22Rv1 (cell line): ENCODE measurements at regions not wholly inside any gene's neighbourhood (a gene's known extent, or its start where the extent isn't known, plus 50 kb on each side); places are given as distances from the start of the nearest gene placed in this dataset.
"Not testable (repeated sequence)": the region's sequence is repeated elsewhere in the genome, so short reads cannot be mapped to it uniquely, and the experiment has no call there.

Experiments
- H3K27ac ChIP-seq: fragments of 450-650 bp; 2 replicates; pipeline ENCODE4 v1.5.1; 2017
- ZFX ChIP-seq: fragments of 450-650 bp; IDR thresholded peaks from 2 replicates; pipeline ENCODE4 v1.6.1; 2017; ENCODE audit warnings: antibody characterized with exemption, borderline replicate concordance
- TF ChIP-seq, protein P1 (sequence below): fragments of 450-650 bp; IDR thresholded peaks from 2 replicates; pipeline ENCODE4 v1.5.1; 2017; ENCODE audit warnings: mild to moderate bottlenecking

DNA sequence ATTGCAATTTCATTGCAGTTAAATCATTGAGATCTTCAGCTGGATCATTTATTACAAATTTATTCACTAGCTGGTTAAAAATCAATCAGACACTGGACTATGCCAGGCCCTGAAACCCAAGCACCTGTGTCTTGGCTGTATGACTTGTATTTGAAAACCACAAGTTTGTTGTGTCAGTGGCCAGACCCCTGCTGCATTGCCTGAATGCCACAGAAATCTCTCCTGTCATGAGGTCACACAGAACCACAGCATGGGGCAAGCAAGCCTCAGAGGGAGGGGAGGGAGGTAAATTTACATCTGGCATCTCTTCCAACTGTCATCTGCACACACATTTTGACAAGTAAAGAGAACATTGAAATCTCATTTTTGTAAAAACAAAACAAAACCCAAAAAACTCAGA lies 90.0 kb downstream of the ARRDC3 start:
- H3K27ac ChIP-seq = no peak overlapping the region
- TF ChIP-seq ZFX = no peak
- TF ChIP-seq, protein P1, sequence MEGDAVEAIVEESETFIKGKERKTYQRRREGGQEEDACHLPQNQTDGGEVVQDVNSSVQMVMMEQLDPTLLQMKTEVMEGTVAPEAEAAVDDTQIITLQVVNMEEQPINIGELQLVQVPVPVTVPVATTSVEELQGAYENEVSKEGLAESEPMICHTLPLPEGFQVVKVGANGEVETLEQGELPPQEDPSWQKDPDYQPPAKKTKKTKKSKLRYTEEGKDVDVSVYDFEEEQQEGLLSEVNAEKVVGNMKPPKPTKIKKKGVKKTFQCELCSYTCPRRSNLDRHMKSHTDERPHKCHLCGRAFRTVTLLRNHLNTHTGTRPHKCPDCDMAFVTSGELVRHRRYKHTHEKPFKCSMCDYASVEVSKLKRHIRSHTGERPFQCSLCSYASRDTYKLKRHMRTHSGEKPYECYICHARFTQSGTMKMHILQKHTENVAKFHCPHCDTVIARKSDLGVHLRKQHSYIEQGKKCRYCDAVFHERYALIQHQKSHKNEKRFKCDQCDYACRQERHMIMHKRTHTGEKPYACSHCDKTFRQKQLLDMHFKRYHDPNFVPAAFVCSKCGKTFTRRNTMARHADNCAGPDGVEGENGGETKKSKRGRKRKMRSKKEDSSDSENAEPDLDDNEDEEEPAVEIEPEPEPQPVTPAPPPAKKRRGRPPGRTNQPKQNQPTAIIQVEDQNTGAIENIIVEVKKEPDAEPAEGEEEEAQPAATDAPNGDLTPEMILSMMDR = no peak

DNA sequence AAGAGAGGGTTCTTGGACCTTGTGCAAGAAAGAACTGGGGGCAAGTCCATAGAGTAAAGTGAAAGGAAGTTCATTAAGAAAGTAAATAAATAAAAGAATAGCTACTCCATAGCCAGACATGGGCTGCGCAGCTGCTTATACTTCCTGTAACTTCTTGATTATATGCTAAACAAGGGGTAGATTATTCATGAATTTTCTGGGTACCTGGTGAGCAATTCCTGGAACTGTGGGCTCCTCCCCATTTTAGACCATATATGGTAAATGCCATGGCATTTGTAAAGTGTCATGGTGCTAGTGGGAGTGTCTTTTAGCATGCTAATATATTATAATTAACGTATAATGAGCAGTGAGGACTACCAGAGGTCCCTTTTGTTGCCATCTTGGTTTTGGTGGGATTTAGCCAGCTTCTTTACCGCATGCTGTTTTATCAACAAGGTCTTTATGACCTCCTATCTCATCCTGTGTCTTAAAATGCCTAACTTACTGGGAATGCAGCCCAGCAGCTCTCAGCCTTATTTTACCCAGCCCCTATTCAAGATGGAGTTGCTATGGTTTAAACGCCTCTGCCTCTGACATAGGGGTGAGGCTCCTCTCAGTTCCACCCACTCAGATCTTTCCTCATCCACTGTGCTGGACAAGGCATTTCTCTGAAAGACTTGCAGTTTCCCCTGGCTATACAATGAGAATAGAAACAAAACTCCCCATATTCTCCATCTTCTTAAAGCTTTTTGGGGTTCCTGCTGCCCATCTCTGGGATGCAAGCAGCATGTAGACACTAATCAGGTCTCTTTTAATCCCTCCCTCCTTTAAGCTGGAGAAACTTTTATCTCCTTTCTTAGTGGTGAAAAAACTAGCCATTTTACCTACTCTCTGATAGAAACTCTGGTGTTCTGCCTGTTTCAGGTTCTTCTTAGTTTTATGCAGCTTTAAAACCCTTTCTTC lies 91.2 kb downstream of the ARRDC3 start:
- H3K27ac ChIP-seq = no peak overlapping the region
- TF ChIP-seq, protein P1 = no peak
- TF ChIP-seq ZFX = no peak

DNA sequence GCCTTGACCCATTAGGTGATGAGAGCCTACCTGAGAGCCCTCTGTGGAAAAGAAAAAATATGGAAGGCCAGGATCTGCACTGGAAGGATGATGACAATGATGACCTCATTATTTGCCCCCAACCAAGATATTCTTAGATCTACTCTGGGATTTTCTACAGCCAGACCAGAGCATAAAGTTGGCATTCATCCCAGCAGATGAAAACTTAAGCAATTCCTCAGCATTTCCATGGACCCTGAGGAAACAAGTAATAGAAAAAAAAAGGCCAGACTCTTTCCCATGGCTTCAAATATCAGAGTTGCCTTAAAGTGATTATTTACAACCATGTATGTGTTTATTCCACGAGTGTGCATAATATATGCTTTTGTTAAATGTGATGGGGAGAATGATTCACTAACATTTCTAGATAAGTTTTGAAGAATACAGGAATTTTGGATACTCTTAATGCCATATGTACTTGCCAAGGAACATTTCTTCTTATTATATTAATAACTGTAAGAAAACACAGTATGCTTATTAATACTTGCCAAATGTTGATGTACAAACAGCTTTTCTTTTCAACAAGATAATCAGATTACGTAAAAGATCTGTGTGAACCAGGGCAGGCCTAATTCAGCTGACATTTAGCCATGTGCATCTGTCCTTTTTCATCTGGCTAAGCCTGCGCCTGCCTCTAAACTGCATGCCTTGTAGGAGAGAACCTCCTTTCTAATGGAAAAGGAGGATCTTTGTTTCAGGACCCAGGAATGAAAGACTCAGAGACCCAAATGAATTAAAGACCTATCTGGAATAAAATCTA lies 94.8 kb downstream of the ARRDC3 start:
- no peak for TF ChIP-seq ZFX
- TF ChIP-seq, protein P1 = no peak
- no peak overlapping the region for H3K27ac ChIP-seq

DNA sequence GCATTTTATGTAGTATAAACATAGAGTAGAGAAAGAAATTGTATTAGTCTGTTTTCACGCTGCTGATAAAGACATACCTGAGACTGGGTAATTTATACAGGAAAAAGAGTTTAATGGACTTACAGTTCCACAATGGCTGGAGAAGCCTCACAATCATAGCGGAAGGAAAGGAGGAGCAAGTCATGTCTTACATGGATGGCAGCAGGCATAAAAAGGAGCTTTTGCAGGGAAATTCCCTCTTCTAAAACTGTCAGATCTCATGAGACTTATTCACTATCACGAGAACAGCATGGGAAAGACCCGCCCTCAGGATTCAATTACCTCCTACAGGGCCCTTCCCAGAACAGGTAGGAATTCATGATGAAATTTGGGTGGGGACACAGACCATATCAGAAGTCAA lies 98.1 kb downstream of the ARRDC3 start:
- not testable (repeated sequence) for H3K27ac ChIP-seq

DNA sequence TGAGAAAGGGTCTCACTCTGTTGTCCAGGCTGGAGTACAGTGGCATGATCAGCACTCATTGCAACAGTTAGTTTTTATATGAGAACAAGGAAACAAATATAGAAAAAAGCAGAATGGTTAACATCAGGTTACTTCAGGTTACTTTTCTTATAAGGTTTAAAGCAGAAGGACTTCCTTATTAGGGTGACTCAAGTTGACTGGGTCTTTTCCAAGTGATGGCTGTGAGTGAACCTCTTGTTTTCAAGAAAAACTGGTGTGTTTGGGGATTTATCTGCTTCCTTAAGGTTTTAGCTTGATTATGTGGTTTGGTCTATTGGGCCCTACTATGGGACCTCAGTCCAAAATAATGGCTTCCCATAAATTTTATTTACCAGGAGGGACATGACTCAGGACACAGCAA lies 99.2 kb downstream of the ARRDC3 start:
- TF ChIP-seq, protein P1 = no peak
- no peak for TF ChIP-seq ZFX
- H3K27ac ChIP-seq = no peak overlapping the region

DNA sequence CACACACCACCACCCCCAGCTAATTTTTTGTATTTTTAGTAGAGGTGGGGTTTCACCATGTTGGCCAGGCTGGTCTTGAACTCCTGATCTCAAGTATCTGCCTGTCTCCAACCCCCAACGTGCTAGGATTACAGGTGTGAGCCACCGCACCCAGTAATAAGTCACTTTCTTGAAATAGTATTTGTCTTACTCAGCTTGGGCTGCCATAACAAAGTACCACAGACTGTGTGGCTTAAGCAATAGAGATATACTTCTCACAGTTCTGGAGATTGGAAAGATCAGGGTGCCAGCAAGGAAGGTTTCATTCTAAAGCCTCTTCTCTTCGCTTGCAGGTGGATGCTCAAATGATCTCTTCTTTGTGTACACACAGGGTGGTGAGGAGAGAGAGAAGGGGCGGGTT lies 99.8 kb downstream of the ARRDC3 start:
- no peak for TF ChIP-seq ZFX
- TF ChIP-seq, protein P1 = no peak
- H3K27ac ChIP-seq = no peak overlapping the region

DNA sequence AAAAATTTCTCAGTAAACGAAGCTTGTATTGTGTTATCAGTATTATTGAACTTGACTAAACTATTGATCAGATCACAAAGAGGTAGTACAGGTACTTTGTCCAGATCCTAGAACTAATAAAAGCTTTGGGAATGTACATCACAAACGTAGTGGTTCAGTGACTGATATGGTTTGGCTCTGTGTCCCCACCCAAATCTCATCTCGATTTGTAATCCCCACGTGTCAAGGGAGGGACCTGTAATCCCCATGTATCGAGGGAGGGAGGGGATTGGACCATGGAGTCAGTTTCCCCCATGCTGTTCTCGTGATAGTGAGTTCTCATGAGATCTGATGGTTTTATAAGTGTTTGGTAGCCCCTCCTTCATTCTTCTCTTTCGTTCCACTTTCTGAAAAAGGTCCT lies 100.9 kb downstream of the ARRDC3 start:
- TF ChIP-seq, protein P1 = no peak
- no peak for TF ChIP-seq ZFX
- no peak overlapping the region for H3K27ac ChIP-seq
